A673 (cell line): ENCODE measurements at regions not wholly inside any gene's neighbourhood (a gene's known extent, or its start where the extent isn't known, plus 50 kb on each side); places are given as distances from the start of the nearest gene placed in this dataset.

Experiments
- BruUV-seq: library from RNA; stranded (reverse); fragments of 400-500 nt; replicated peaks from 2 replicates; lab custom pipeline; 2021; lab: Mats Ljungman, UMichigan
- CTCF ChIA-PET: fragments of 300-600 bp; sonication (Branson Sonifier 250); formaldehyde crosslinking; loops from one replicate; lab custom pipeline; 2022; ENCODE audit warnings: antibody characterized with exemption; lab: Charles Lee
- POLR2A ChIA-PET: fragments of 300-600 bp; sonication (Branson Sonifier 250); formaldehyde crosslinking; loops from one replicate; lab custom pipeline; 2022; ENCODE audit warnings: antibody characterized with exemption; ENCODE audit not compliant: low non-redundant PET; lab: Charles Lee
- DNase-seq: peaks from one replicate; pipeline ENCODE4 v3.0.0-alpha.2; 2015; ENCODE audit warnings: low spot score
- H3K27ac ChIP-seq: fragments of 200-600 bp; sonication (generic); 2 replicates; pipeline ENCODE4 v1.5.1; 2016; ENCODE audit warnings: mixed run types, low read depth, mild to moderate bottlenecking, mixed read lengths, antibody characterized with exemption, low read length; ENCODE audit not compliant: poor library complexity, severe bottlenecking
- H3K27me3 ChIP-seq: fragments of 200-600 bp; sonication (generic); replicated peaks from 2 replicates; pipeline ENCODE4 v1.6.1; 2017; ENCODE audit warnings: mixed run types, low read depth, mild to moderate bottlenecking, mixed read lengths, antibody characterized with exemption, low read length; ENCODE audit not compliant: insufficient read depth, poor library complexity
- H3K36me3 ChIP-seq: fragments of 200-600 bp; sonication (generic); 2 replicates; pipeline ENCODE4 v1.6.1; 2016; ENCODE audit warnings: mixed run types, mild to moderate bottlenecking, mixed read lengths, antibody characterized with exemption, low read length; ENCODE audit not compliant: insufficient read depth, poor library complexity, severe bottlenecking
- H3K4me1 ChIP-seq: fragments of 200-600 bp; sonication (generic); 2 replicates; pipeline ENCODE4 v1.6.1; 2017; ENCODE audit warnings: mixed run types, mild to moderate bottlenecking, mixed read lengths, antibody characterized with exemption, low read length; ENCODE audit not compliant: insufficient read depth, poor library complexity, severe bottlenecking
- H3K4me3 ChIP-seq: fragments of 200-600 bp; sonication (generic); 2 replicates; pipeline ENCODE4 v1.5.1; 2016; ENCODE audit warnings: low read depth, mixed run types, mild to moderate bottlenecking, mixed read lengths, low read length; ENCODE audit not compliant: poor library complexity, severe bottlenecking
- H3K9me3 ChIP-seq: fragments of 200-600 bp; sonication (generic); 2 replicates; pipeline ENCODE4 v1.6.1; 2016; ENCODE audit warnings: mixed run types, low read depth, mild to moderate bottlenecking, mixed read lengths, antibody characterized with exemption, low read length; ENCODE audit not compliant: poor library complexity, severe bottlenecking
- EZH2 ChIP-seq: fragments of 200-600 bp; sonication (generic); IDR thresholded peaks from 2 replicates; pipeline ENCODE4 v1.6.1; 2017; ENCODE audit warnings: borderline replicate concordance, low read depth, mild to moderate bottlenecking, mixed read lengths, antibody characterized with exemption, low read length; ENCODE audit not compliant: poor library complexity, severe bottlenecking
- intact Hi-C: fragments of 100-400 bp; cut with micrococcal nuclease; formaldehyde crosslinking; loops from one replicate; pipeline ENCODE4 v1.10.0; 2022; ENCODE audit not compliant: unreplicated experiment
- TF ChIP-seq, protein P1 (sequence below): fragments of 300-800, 200-600 bp; sonication (generic); conservative IDR thresholded peaks from 2 replicates; pipeline ENCODE4 v1.5.1; 2017; ENCODE audit warnings: low read depth, mild to moderate bottlenecking, antibody characterized with exemption, low read length, moderate library complexity, mixed read lengths

DNA sequence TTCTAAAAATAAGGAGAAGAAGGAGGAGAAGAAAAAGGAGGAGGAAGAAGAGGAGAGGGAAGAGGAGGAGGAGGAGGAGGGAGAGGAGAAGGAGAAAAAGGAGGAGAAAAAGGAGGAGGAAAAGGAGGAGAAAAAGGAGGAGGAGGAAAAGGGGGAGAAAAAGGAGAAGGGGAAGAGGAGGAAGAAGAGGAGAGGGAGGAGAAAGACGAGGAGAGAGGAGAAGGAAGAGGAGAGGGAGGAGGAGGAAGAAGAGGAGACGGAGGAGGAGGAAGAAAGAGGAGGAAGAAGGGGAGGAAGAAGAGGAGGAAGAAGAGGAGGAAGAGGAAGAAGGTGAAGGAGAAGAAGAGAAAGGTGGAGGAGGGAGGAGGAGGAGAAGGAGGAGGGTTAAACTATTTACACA lies 210.2 kb upstream of the TRPM3 start:
- POLR2A ChIA-PET, result no interaction called here
- no TSS peak for BruUV-seq
- CTCF ChIA-PET, result no interaction called here

DNA sequence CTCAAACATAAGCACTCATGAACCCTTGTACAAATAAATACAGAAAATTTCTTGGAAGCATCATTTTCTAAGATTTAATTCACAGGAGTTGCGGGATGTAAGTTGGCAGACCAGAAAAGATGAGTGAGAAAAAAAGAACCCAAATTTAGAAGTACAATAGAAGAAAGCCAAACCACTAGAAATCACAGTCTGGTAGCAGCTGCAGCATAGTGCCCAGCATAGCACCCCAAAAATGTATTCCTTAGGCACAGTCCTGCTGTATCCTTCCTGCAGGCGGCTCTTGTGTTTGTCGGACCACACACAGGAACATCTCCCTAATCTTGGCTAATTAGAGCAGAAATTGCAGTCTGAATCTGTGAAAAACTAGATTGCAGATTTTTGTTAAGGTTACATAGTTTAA lies 208.5 kb upstream of the TRPM3 start:
- Histone ChIP-seq H3K36me3 (no peaks in the 10 kb centered on the region), H3K4me3 (no peak overlapping the region), H3K27ac (no peak overlapping the region), H3K27me3 (peaks cover 21% of the 10 kb centered on the region), H3K4me1 (no peaks in the 10 kb centered on the region), H3K9me3 (no peaks in the 10 kb centered on the region)
- intact Hi-C loops, result loop anchor here (2.0 kb wide), 1 partner anchor 13 kb away; no protein-coding TSS in a partner anchor
- TF ChIP-seq EZH2, result no peak
- TF ChIP-seq, protein P1, sequence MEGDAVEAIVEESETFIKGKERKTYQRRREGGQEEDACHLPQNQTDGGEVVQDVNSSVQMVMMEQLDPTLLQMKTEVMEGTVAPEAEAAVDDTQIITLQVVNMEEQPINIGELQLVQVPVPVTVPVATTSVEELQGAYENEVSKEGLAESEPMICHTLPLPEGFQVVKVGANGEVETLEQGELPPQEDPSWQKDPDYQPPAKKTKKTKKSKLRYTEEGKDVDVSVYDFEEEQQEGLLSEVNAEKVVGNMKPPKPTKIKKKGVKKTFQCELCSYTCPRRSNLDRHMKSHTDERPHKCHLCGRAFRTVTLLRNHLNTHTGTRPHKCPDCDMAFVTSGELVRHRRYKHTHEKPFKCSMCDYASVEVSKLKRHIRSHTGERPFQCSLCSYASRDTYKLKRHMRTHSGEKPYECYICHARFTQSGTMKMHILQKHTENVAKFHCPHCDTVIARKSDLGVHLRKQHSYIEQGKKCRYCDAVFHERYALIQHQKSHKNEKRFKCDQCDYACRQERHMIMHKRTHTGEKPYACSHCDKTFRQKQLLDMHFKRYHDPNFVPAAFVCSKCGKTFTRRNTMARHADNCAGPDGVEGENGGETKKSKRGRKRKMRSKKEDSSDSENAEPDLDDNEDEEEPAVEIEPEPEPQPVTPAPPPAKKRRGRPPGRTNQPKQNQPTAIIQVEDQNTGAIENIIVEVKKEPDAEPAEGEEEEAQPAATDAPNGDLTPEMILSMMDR, result no peak
- CTCF ChIA-PET, result no interaction called here
- POLR2A ChIA-PET, result no interaction called here
- DNase-seq, result no peak
- BruUV-seq, result no TSS peak

More for the DNA sequence above, 210.2 kb upstream of the TRPM3 start:
- Histone ChIP-seq H3K9me3 (no peaks in the 10 kb centered on the region), H3K4me3 (no peak overlapping the region), H3K27ac (no peak overlapping the region), H3K27me3 (peaks cover 15% of the 10 kb centered on the region), H3K36me3 (no peaks in the 10 kb centered on the region), H3K4me1 (no peaks in the 10 kb centered on the region)
- intact Hi-C loops, result no loop called here
- no peak for DNase-seq
- TF ChIP-seq EZH2, result no peak
- TF ChIP-seq, protein P1, result no peak

DNA sequence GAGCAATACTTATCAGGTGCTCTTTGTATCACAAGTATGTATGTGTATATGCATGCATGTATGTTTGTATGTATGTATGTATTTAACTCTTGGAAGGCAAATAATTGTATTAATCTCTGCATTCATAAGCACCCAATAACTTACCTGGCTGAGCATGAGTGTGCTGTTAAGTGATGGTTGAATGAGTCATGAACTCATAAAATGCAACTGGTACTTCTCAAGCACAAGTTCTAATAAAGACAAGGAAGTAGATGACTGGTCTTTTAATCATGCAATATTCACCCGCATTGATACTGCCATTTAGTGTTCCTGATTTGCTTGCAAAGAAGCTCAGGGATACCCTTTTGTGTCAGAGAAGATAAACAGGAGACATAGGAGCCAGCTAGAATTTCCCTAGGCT lies 204.9 kb upstream of the TRPM3 start:
- CTCF ChIA-PET, result no interaction called here
- BruUV-seq, result no TSS peak
- intact Hi-C loops, result no loop called here
- Histone ChIP-seq H3K36me3 (no peaks in the 10 kb centered on the region), H3K4me3 (no peak overlapping the region), H3K9me3 (no peaks in the 10 kb centered on the region), H3K4me1 (no peaks in the 10 kb centered on the region), H3K27me3 (peaks cover 10% of the 10 kb centered on the region), H3K27ac (no peak overlapping the region)
- TF ChIP-seq, protein P1, result no peak
- no peak for TF ChIP-seq EZH2
- POLR2A ChIA-PET, result no interaction called here
- DNase-seq, result no peak
